Adrenal gland (tissue), 5 donors: ENCODE measurements at regions not wholly inside any gene's neighbourhood (a gene's known extent, or its start where the extent isn't known, plus 50 kb on each side); places are given as distances from the start of the nearest gene placed in this dataset.

Source experiments
- POLR2A ChIP-seq, 2 donors: fragments of 450-650 bp; IDR thresholded peaks; one replicate each; pipeline ENCODE4 v1.6.1; 2017; ENCODE audit warnings: antibody characterized with exemption in 2 of 2, mild to moderate bottlenecking in 2 of 2, moderate library complexity in 1 of 2
- TF ChIP-seq, protein P1 (sequence below), 6 experiments: fragments of 450-650 bp in 4 of 6; fragments of 200-600 bp in 2 of 6; sonication (generic) in 1 of 6; IDR thresholded peaks; 1 replicate in 5 of 6; 2 replicates in 1 of 6; pipeline versions ENCODE4 v1.5.1 to v1.8.0; 2016 to 2021; ENCODE audit warnings: antibody characterized with exemption in 6 of 6, mild to moderate bottlenecking in 2 of 6, moderate library complexity in 1 of 6
- donor health status: DM: no; HTN: no; CAD: no.

DNA sequence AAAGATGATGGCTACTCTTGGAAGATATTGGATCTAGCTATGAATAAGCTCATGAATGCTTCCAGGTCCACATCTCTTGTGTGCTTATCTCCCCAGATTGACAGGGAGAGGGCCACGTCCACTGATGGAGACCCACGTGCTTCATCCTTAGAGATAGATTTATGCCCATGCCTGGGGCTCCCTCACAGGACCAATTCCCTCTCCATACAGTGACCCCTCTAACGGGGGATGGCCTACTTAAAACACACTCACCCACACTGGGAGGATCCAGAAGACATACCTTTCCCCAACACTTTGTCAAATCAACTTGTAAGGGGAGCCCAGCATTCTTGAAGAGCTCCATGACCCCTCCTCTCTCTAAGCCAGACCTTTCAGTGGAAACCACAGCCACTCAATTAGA is 169.7 kb upstream of the CDH5 start:
- TF ChIP-seq, protein P1, sequence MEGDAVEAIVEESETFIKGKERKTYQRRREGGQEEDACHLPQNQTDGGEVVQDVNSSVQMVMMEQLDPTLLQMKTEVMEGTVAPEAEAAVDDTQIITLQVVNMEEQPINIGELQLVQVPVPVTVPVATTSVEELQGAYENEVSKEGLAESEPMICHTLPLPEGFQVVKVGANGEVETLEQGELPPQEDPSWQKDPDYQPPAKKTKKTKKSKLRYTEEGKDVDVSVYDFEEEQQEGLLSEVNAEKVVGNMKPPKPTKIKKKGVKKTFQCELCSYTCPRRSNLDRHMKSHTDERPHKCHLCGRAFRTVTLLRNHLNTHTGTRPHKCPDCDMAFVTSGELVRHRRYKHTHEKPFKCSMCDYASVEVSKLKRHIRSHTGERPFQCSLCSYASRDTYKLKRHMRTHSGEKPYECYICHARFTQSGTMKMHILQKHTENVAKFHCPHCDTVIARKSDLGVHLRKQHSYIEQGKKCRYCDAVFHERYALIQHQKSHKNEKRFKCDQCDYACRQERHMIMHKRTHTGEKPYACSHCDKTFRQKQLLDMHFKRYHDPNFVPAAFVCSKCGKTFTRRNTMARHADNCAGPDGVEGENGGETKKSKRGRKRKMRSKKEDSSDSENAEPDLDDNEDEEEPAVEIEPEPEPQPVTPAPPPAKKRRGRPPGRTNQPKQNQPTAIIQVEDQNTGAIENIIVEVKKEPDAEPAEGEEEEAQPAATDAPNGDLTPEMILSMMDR (IDR thresholded peaks at IDR 0.05) = no peak
- no peak for TF ChIP-seq POLR2A (IDR thresholded peaks at IDR 0.05)
